Colon (tissue), 2 donors: ENCODE measurements at regions not wholly inside any gene's neighbourhood (a gene's known extent, or its start where the extent isn't known, plus 50 kb on each side); places are given as distances from the start of the nearest gene placed in this dataset.

Experiments used
- FAIRE-seq: peaks from 2 replicates; lab custom pipeline; 2012; peaks lifted over from hg19 to GRCh38; lab: Jason Lieb, UNC
- donor health status: control.
- donor health status: control.

DNA sequence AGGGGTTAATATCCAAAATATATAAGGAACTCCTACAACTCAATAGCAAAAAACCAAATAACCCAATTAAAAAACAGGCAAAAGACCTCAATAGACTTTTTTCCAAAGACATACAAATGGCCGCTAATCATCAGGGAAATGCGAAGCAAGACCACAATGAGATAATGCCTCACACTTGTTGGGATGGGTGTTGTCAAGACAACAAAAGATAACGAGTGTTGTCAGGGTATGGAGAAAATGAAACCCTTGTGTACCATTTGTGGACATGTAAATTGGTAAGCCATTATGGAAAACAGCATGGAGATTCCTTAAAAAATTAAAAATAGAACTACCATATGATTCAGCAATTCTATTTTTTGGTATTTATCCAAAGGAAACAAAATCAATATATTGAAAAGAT lies 620.2 kb downstream of the ACTL7B start:
- no peak for FAIRE-seq

DNA sequence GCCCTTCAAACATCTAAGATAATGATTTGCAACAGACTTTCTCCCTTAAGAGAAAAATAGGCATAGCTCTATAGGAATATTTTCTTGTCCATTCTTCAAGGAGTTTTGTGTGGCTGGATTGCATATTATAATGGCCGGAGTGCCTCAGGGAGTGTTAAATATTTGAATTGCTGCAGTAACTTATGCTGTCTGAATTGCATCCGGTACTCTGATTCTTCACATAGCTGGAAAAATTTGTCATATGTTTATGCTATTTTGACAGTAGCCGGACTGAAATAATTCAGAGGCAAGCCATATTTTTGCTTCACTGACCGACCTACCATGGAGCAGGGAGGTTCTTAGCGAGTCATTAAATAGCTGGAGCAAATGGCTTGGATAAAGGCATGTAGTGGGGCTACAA lies 621.0 kb downstream of the ACTL7B start:
- FAIRE-seq: no peak

DNA sequence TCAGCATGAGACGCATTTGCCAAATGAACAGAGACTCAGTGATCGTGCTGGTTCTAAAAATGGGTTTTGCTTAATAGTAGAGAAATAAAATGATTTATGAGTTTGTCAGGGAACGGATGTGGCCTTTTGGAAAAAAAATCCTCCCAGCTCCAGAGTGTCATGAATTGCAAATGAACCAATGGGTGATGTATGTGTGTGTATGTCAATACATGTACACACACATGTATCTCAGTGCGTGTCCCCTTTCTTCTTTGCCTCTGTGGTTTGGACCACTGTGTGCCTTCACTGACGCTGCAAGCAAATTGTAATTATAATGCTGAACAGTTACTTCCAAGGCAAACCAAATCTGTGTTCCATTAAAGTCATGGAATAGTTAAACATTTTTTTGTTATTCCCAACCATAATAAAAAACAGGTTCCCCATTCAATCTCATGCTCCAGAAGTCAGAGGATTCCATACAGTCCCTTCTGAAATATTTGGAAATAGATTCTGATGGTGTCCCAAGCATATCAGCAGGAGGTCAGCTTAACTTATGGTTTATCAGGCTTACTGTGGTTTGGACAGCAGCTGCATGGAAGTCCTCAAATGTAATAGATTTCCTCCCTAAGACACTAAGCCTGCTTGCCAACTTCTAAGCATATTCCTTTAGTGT lies 630.5 kb downstream of the ACTL7B start:
- FAIRE-seq: no peak

DNA sequence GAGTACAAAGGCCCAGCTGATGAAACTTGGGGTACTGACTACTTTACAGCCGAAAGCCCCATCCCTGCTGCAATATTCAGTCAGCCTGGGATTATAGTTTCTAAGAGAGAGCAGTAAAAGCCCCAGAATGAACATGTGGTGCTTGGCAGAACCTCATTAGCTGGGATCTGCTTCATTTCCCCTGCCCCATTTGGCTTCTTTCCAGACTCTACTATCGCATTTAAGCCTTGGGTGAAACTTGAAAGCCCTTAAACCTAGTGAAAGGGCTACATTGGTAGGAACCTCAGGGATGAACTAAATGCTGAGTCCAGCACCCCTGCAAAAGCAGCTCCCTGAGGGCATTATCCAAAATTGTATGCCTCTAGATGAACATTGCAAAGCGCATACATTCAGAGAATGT lies 631.1 kb downstream of the ACTL7B start:
- FAIRE-seq: no peak

DNA sequence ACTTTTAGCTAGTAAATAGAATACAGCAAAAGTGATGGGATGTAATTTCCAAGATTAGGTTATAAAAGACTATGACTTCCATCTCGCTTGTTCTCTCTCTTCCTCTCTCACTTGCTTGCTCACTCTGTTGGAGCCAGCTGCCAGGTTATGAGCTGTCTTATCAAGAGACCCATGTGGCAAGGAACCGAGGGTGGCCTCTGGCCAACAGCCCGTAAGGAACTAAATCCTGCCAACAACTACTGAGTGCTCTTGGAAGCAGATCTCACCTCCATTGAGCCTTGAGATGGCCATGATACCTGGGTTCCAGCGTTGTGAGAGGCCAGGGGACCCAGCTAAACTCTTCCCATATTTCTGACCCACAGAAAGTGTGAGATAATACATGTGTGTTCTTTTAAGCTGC lies 636.1 kb downstream of the ACTL7B start:
- no peak for FAIRE-seq

DNA sequence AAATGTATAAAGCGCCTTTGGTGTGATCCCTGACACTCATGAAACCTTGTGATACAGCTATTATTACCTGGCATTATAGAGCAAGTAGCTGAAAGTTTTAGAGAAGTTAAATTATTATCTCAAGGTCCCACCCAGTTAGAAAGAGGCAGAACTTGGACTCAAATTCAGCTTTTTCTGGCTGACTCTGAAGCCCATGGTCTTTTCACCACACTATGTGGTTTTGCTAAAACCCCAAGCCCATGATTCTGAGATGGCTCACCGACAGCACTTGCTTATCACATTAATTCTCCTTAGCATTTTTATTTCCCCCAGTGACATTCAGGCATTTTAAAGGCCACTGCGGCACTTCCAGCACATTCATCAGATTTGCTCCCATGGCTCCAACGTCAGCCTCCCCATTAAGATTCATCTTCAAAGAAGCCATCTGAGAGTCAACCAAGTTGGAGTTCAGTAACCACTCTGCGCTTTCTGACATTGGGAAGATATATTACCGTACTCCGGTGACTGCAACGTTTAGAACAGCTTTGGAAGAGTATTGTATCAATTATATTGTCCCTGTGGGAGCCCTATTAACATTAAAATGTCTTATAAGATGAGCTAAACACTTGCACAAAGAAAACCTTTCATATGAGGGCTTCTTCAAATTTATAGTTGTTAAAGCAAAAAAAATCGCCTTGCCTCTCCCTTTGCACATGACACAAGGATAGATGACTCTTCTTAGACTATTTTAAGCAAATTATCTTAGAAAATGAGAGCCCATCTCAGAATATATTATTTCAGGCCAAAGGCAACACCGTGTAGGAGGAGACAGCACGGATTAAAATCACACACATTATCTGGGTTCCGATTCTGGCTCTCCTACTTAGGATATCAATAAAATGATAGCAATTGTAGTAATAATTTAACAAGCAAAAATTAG lies 638.1 kb downstream of the ACTL7B start:
- FAIRE-seq: no peak

DNA sequence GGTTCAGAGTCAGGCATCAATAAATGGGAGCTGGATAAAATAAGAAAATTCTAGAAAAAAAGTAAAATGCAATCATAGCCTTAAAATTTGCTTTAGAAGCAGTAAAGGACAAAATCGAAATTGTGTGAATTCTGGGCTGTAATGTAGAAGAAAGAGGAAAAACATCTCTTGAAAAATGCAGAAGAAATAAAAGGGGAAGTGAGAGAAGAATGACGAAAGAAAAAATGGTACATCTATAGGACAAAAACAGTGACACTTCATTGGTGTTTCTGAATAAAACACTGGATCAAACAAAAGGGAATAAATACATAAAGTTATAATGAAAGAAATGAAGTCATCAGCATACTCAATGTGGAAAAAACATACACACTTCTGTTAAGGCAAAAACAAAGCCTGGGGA lies 642.3 kb downstream of the ACTL7B start:
- FAIRE-seq: no peak

DNA sequence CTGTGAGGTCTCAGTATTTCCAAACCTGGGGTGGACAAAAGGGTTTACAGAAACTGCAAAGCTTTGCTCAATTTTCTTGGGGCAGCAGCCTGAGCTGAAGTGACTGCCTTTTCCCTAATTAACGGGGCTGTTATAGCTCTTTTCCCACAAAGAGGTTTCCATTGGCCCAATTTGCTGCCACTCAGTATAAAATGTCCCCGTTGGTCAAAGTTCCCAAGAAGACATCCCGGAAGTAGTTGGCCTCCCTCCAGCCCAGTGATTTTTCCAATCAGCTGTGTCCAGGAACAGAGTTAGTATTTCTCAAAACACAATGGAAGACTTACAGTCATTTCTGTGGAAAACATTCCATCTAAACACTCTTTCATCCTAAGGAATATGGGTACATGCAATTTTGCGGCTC lies 643.6 kb downstream of the ACTL7B start:
- no peak for FAIRE-seq

DNA sequence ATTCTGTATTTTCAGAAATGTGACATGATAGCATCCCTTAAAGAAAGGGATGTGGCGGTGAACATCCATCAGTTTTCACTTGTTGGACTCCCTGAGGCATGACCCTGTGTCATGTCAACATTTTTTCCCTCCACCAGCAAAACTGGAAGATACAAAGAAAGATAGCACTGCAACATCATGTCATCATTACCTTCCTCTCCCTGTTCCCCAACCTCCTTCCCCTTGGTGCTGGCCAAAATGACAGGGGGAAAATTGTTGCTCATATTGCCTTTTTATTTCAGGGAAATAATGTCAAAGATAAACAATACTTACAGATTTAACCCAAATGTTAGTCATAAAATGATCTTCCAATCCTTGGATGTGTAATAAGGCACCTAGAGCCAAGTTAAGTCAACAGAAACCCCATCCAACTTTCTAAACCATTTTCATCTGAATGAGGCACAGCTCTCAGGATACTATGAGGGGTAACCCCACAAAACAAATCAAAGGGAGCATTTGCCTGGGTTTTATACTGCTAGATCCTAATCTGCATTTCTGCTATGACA lies 644.3 kb downstream of the ACTL7B start:
- no peak for FAIRE-seq

DNA sequence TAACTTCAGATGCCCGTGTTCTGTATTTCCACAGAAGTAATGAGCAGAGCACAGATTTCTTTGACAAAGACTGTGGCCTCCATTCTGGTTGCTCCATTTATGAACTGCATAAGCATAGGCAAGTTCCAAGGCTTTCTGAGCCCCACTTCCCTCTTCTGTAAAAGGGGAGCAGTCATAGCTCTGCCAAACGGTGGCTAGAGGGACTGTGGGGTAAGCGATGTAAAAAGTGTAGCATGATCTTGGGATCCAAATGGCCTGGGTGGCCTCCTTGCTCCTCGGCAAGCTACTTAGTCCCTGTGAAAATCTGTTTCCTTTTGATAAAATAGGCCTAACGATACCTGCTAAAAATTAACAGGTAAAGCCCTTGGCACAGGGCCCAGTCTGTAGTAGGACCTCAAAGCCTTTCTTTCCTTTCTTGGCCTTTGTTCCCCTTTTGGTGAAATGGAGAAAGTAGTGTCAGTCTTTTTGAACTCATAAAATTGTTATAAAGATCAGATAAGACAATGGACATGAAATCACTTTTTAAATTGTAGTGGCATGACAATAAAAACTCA lies 646.6 kb downstream of the ACTL7B start:
- peak; percentile 75 for FAIRE-seq

DNA sequence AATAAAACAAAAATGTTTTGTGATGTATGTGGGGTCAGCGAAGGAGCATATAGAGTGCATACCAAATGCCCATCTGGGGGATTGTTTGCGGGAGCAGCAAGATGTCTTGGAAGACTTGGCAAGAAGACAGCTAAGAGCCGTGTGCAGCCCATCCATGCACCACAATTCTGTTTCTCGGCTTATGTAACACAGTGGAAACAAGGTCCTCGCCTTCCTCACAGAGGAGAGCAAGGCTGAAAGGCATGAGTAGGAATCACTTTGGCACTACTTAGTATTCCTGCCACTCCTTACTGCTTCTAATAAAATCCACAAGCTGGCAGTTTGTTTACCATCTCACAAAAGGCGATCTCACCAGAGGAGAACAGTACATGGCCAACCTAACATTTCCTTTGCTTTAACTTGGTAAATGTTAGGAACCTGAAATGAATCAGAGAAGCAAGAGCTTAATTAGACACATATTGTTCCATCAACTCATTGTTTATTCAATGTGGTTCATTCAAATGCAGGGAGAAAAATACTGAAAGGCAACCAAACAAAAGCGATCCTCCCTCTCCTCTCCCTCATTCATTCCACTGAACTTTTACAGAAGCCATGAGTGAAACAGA lies 648.1 kb downstream of the ACTL7B start:
- FAIRE-seq: no peak

DNA sequence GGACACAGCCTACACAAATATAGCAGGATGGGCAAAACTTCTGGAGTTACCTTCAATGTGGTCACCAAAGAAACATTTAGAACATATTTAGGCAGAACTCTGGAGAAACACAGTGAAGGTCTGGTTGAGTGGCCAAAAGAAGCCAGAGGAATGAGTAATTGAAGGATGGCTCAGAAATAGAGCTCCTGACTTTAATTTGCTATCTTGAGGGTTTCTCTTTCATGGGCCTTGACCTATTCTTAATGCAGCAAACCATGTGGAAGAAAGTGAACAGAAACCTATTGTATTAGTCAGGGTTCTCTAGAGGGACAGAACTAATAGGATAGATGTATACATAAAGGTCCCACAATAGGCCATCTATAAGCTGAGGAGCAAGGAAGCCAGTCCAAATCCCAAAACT lies 650.5 kb downstream of the ACTL7B start:
- no peak for FAIRE-seq

DNA sequence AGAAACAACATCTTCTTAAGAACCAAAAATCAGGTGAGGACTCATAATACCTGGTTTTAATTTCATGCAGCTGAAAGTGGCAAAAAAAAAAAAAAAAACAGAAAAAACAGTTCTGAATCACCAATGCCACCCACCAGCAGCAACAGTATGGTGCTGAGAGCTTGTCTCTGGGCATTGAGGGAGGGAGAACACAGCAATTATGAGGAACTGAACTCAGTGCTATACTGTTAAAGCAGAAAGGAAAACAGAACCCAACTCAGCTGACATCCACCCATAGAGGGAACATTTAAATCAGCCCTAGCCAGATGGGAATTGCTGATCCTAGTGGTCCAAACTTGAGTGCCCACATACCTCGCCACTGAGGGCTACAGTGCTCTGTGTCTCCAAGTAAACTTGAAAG lies 657.9 kb downstream of the ACTL7B start:
- no peak for FAIRE-seq

DNA sequence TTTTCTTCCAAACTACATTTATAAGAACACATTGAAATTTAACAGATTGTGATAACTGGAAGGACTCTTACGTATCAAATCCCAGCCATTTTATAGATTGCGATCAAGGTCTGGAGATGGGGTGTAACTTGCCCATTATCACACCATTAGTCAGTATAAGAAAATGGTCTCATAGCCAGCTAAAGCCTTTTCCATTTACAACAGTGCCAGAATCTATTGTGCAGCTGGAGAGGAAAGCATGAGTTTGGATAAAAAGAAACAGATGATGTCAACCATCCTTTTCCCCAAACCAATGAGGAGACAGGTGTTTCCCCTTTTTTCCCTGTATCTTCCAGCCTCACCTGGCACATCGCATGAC lies 658.8 kb downstream of the ACTL7B start:
- FAIRE-seq: no peak

DNA sequence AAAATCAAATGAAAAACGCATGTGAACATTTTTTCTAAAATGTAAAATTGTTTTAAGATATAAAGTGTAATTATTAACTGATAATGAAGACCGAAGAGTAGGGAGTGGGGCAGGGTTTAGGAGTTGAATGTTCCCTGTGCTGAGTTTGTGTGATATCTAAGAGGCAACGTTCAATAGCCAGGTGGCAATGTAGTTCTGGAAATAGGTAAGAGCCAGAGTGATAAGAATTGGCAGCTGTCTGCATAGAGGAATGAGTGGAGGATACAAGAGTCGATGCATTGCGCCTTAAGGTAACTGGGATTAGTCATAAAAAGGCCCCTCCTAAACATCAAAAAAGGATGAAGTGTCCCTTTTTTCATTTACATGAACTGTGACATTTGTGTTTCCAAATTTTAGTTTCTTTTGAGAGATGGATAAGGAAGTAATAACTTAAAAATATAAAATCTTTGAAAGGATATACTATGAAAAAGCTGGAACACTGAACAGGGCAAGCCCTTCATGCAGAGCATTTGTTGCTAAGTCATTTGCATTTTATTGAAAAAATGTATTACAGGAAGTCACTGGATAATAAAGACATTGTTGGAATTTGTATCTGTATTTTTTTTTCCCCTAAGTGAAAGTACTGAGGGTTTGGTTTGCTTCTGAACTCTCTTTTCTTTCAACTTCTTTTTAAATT lies 659.3 kb downstream of the ACTL7B start:
- no peak for FAIRE-seq

DNA sequence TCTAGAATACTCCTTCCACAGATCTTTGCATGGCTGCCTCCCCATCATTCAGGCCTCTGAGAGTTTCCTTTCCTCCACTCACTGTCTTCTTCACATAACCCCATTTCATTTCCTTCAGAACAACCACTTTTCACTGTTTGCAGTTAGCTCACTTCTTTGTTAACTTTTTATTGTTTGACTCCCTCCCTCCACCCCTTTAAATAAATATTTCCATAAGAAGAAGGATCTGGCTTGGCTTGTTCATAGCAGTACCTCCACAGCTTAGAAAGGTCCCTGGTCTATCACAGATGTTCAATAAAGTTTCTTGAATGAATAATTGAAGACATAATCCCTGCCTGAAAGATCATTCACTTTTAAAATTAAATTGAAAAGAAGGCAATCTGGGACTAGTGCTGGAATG lies 661.6 kb downstream of the ACTL7B start:
- FAIRE-seq: no peak

DNA sequence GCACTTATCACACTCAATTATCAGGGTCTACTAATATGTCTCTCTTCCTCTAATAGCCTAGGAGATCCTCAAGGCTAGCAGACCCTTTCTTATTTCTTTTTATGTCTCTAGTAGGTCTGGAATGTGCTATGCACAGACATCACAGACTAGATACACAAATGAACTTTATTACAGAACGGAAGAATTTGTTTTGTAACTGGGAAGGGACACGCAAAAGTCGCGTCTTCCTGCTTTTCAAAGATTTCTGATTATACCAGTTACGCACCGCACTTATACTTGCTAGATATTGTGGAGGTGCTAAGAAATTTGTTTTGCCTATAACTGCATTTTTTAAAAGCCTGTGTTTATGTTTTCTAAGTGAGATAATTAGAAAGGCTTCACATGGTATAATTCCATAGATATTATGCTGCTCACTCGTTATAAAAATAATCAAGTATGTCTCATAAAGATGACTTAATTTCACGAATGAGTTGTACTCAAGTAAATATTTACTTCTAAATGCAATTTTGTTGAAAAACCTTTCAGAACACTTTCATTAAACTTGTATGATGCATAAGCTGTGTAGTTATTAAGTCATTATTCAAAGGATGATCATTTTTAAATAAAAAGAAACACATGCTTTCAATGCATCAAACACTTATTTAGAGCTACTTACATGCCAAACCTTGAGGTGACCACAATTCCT lies 662.6 kb downstream of the ACTL7B start:
- FAIRE-seq: no peak

DNA sequence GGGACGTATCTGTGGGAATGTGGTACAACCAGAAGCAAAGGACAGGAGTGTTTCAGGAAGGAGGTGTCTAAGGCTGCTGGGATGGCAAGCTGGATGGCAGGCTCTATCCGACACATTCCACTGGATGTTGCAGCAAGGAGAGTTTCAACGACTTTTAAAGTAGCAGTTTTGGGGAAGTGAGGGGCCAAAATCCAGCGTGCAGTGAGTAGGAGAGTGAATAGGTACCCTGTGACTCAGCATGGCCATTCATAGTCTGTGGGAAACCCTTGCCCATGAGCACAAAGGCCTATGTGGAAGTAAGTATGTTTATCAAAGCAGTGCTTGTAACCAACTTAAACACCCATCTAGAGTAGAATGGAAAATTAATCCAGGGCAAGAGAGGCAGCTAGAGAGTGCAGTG lies 664.7 kb downstream of the ACTL7B start:
- no peak for FAIRE-seq

DNA sequence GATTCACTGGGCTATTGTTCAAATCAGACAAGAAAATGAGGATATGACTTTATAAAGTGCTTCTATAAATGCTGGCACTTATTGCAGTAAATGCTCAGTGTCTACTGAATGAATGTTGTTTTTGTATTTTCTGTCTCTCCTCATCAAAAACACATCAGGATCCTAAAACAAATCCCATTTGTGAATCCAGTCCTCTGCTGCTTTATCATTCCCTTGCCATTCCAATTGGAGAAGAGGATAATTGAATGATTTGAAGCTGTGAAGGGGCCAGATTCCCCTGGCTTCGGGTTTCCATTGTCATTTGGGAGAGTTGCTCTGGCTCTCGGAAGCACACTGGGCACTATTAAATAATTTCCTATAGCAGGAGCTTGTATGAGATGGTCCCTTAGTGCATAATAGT lies 666.8 kb downstream of the ACTL7B start:
- FAIRE-seq: no peak

DNA sequence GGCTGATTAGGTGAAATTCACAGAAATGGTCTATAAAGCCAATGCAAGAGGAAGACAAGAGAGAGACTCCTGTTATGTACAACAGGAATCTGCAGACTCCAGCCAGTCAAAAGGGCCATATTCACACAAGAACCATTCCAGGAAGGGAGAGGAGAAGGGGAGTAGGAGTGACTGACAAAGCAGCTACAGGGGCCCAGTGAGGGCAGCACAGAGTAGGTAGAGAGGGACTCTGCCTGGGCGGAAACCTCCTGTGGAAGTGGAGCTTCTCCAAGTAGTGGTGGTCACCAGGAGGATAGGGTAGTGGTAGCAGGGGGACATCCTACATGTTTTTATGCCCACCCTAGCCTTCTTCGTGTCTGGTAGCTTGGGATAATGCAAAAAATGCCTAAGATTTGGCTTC lies 667.3 kb downstream of the ACTL7B start:
- FAIRE-seq: no peak

DNA sequence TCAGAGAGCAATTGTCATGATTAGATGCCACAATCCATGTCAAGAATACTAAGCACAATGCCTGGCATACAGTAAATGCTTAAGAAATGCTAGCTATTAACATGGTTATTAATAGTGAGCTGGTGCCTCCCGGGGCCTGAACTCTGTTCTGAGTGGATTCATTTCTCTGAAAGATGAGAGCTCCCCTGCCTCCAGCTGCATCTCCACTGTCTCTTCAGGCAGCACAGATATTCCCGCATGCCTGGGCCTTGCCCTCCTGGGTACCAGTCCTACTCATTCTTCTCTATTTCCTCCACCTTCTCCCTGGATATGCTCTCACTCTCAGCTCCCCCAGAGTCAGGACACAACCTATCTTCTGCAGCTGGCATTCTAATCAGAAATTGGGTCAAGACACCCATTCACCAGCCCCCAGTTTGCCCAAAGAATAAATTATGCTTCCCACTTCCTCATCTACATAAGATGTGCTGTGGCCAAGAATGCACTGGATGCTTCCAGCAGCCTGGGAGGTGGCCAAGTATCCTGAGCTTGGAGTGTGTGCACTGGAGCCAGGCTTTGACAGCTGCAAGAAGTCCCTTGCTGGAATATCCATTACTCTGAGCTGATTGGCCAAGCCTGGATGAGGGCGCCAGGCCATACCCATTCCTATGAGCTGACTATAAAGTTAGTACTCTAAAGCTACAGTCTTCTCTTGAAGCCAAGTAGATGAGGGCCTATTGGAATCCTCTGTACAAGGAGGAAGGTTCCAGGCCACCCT lies 669.0 kb downstream of the ACTL7B start:
- FAIRE-seq: no peak
